ENCODE measurements at regions not wholly inside any gene's neighbourhood (a gene's known extent, or its start where the extent isn't known, plus 50 kb on each side); places are given as distances from the start of the nearest gene placed in this dataset.

- no peak for DNase-seq (ENCODE audit: low read depth)
These were observed 255.6 kb upstream of the CTAGE1 start for GRCh38 chr18:22673182-22673862.

GRCh38 chr18:22674272-22674671 lies 256.6 kb upstream of the CTAGE1 start:
- DNase-seq (ENCODE audit: low read depth): no peak

GRCh38 chr18:22675006-22675405 lies 257.3 kb upstream of the CTAGE1 start:
- DNase-seq (ENCODE audit: low read depth): no peak

GRCh38 chr18:22676423-22676822 lies 256.7 kb upstream of the RBBP8 start:
- DNase-seq (ENCODE audit: low read depth): no peak

- DNase-seq (ENCODE audit: low read depth): no peak
These were observed 254.6 kb upstream of the RBBP8 start for GRCh38 chr18:22678486-22678885.

GRCh38 chr18:22680944-22681343 lies 252.2 kb upstream of the RBBP8 start:
- no peak for DNase-seq (ENCODE audit: low read depth)

- DNase-seq (ENCODE audit: low read depth): no peak
These were observed 251.2 kb upstream of the RBBP8 start for GRCh38 chr18:22681908-22682307.

GRCh38 chr18:22682720-22683119 lies 250.4 kb upstream of the RBBP8 start:
- no peak for DNase-seq (ENCODE audit: low read depth)

GRCh38 chr18:22683196-22683676 lies 249.9 kb upstream of the RBBP8 start:
- DNase-seq (ENCODE audit: low read depth): no peak

- no peak for DNase-seq (ENCODE audit: low read depth)
These were observed 249.3 kb upstream of the RBBP8 start for GRCh38 chr18:22683786-22684185.

- no peak for DNase-seq (ENCODE audit: low read depth)
These were observed 248.9 kb upstream of the RBBP8 start for GRCh38 chr18:22684268-22684667.

- DNase-seq (ENCODE audit: low read depth): no peak
These were observed 247.3 kb upstream of the RBBP8 start for GRCh38 chr18:22685788-22686187.

- DNase-seq (ENCODE audit: low read depth): no peak
These were observed 245.0 kb upstream of the RBBP8 start for GRCh38 chr18:22687892-22688680.

- no peak for DNase-seq (ENCODE audit: low read depth)
These were observed 244.1 kb upstream of the RBBP8 start for GRCh38 chr18:22688877-22689496.

GRCh38 chr18:22689712-22690111 lies 243.4 kb upstream of the RBBP8 start:
- no peak for DNase-seq (ENCODE audit: low read depth)

- DNase-seq (ENCODE audit: low read depth): no peak
These were observed 242.6 kb upstream of the RBBP8 start for GRCh38 chr18:22690556-22690955.

GRCh38 chr18:22691946-22692710 lies 241.0 kb upstream of the RBBP8 start:
- no peak for DNase-seq (ENCODE audit: low read depth)

GRCh38 chr18:22694954-22695353 lies 238.2 kb upstream of the RBBP8 start:
- DNase-seq (ENCODE audit: low read depth): no peak

- DNase-seq (ENCODE audit: low read depth): no peak
These were observed 237.5 kb upstream of the RBBP8 start for GRCh38 chr18:22695674-22696073.

- DNase-seq (ENCODE audit: low read depth): no peak
These were observed 235.6 kb upstream of the RBBP8 start for GRCh38 chr18:22697561-22697960.

- DNase-seq (ENCODE audit: low read depth): no peak
These were observed 234.4 kb upstream of the RBBP8 start for GRCh38 chr18:22698711-22699110.

- no peak for DNase-seq (ENCODE audit: low read depth)
These were observed 233.5 kb upstream of the RBBP8 start for GRCh38 chr18:22699629-22700028.

Measured in forelimb muscle (tissue), 1 donor.